GM19468 (cell line): ENCODE measurements at regions not wholly inside any gene's neighbourhood (a gene's known extent, or its start where the extent isn't known, plus 50 kb on each side); places are given as distances from the start of the nearest gene placed in this dataset.
A peak's percentile ranks its signal among the peaks of the same experiment; 100 is the strongest.

Experiments
- ATAC-seq: cut with Tn5 transposase; IDR thresholded peaks from one replicate; pipeline ENCODE4 v1.9.1; 2021; ENCODE audit warnings: mild to moderate bottlenecking, moderate library complexity, moderate number of reproducible peaks; ENCODE audit not compliant: unreplicated experiment; ENCODE audit errors: extremely low read depth

GRCh38 chr9:86836797-86837196, 110.5 kb downstream of the GAS1 start:
- peak; percentile 74 for ATAC-seq

GRCh38 chr9:86836266-86836665, 111.0 kb downstream of the GAS1 start:
- ATAC-seq = no peak

GRCh38 chr9:86830356-86830755, 117.0 kb downstream of the GAS1 start:
- no peak for ATAC-seq

GRCh38 chr9:86829496-86830046, 117.7 kb downstream of the GAS1 start:
- no peak for ATAC-seq

GRCh38 chr9:86828631-86829030, 118.7 kb downstream of the GAS1 start:
- no peak for ATAC-seq

GRCh38 chr9:86827893-86828292, 119.4 kb downstream of the GAS1 start:
- no peak for ATAC-seq

- no peak for ATAC-seq
These were observed 122.0 kb downstream of the GAS1 start for GRCh38 chr9:86825299-86825698.

GRCh38 chr9:86822006-86822801, 125.1 kb downstream of the GAS1 start:
- ATAC-seq = no peak

- no peak for ATAC-seq
These were observed 126.1 kb downstream of the GAS1 start for GRCh38 chr9:86821006-86821845.

- no peak for ATAC-seq
These were observed 127.8 kb downstream of the GAS1 start for GRCh38 chr9:86819552-86819951.

GRCh38 chr9:86818636-86819035, 128.7 kb downstream of the GAS1 start:
- no peak for ATAC-seq

- ATAC-seq = no peak
These were observed 130.4 kb downstream of the GAS1 start for GRCh38 chr9:86816868-86817267.

- no peak for ATAC-seq
These were observed 130.9 kb downstream of the GAS1 start for GRCh38 chr9:86816366-86816765.

GRCh38 chr9:86812616-86813015, 134.7 kb downstream of the GAS1 start:
- no peak for ATAC-seq

- ATAC-seq = no peak
These were observed 137.4 kb downstream of the GAS1 start for GRCh38 chr9:86809759-86810367.

GRCh38 chr9:86809151-86809550, 138.2 kb downstream of the GAS1 start:
- no peak for ATAC-seq

- ATAC-seq = no peak
These were observed 139.8 kb downstream of the GAS1 start for GRCh38 chr9:86807367-86807976.

- no peak for ATAC-seq
These were observed 143.3 kb downstream of the GAS1 start for GRCh38 chr9:86804011-86804410.

GRCh38 chr9:86802900-86803673, 144.2 kb downstream of the GAS1 start:
- ATAC-seq = no peak

- no peak for ATAC-seq
These were observed 146.1 kb downstream of the GAS1 start for GRCh38 chr9:86801246-86801645.
